ENCODE measurements at regions not wholly inside any gene's neighbourhood (a gene's known extent, or its start where the extent isn't known, plus 50 kb on each side); places are given as distances from the start of the nearest gene placed in this dataset.

GRCh38 chr9:94016744-94017143, 61.6 kb upstream of the BARX1 start:
- H3K4me3 ChIP-seq (replicated peaks in 1 of 3; ENCODE audit: insufficient read depth in 1 of 3, low read depth in 1 of 3, low read length in 3 of 3) = no peak overlapping the region
- no peak overlapping the region for H2AFZ ChIP-seq (ENCODE audit: low read depth, low read length)
- H3K4me2 ChIP-seq (ENCODE audit: insufficient read depth, low read length) = no peak overlapping the region
- no peaks in the 10 kb centered on the region for H3K9me1 ChIP-seq (replicated peaks; ENCODE audit: control insufficient read depth, extremely low read depth, insufficient read depth, low read length)
- H3K9me3 ChIP-seq (replicated peaks; ENCODE audit: control insufficient read depth, insufficient read depth, low read length) = no peaks in the 10 kb centered on the region
- FAIRE-seq (no peak), DNase-seq (ENCODE audit: low read depth, low spot score) (no peak)
- POLR2A ChIA-PET = no interaction called here
- CTCF ChIA-PET = interaction anchor here (5.1 to 8.9 kb wide), 2 partner anchors 14 to 197 kb away, joined by 61 to 493 read pairs; no protein-coding TSS in a partner anchor
- no peaks in the 10 kb centered on the region for H4K20me1 ChIP-seq (replicated peaks; ENCODE audit: control insufficient read depth, extremely low read depth, insufficient read depth, low read length)
- H3K4me1 ChIP-seq (ENCODE audit: control insufficient read depth, extremely low read depth, insufficient read depth, low read length) = peaks cover 3% of the 10 kb centered on the region
- H3K27ac ChIP-seq (ENCODE audit: insufficient read depth, low read depth, low read length) = no peak overlapping the region
- intact Hi-C loops (cut with micrococcal nuclease) = loop anchor here (10.0 kb wide), 1 partner anchor 588 kb away; no protein-coding TSS in a partner anchor
- no peak overlapping the region for H3K9ac ChIP-seq (replicated peaks; ENCODE audit: extremely low read depth, insufficient read depth, low read length)
- H3K27me3 ChIP-seq (ENCODE audit: control insufficient read depth in 2 of 2, insufficient read depth in 2 of 2, low read length in 2 of 2) = peaks cover 0 to 5% of the 10 kb centered on the region in 2 experiments
- BruUV-seq (replicated peaks) = no TSS peak
- TF ChIP-seq EZH2 (IDR thresholded peaks at IDR 0.05; ENCODE audit: borderline replicate concordance, low read depth, low read length, severe bottlenecking) (no peak), CTCF (IDR thresholded peaks at IDR 0.05; ENCODE audit: extremely low read depth in 1 of 2, insufficient read depth in 1 of 2, low read depth in 1 of 2, low read length in 2 of 2) (no peak), GATA2 (IDR thresholded peaks at IDR 0.05; ENCODE audit: insufficient read depth, insufficient read length, low read depth, low read length) (no peak), MYC (IDR thresholded peaks at IDR 0.05; ENCODE audit: low read depth, low read length) (no peak), MAX (IDR thresholded peaks at IDR 0.05; ENCODE audit: insufficient read depth, insufficient read length) (no peak), POLR2A (IDR thresholded peaks at IDR 0.05; ENCODE audit: low read depth, low read length) (no peak), POLR2AphosphoS5 (IDR thresholded peaks at IDR 0.05; ENCODE audit: insufficient read depth, low read depth, low read length) (no peak), FOS (IDR thresholded peaks at IDR 0.05; ENCODE audit: borderline replicate concordance, insufficient read depth, low read length) (no peak), JUN (IDR thresholded peaks at IDR 0.05; ENCODE audit: borderline replicate concordance, insufficient read depth, insufficient read length, low read depth) (no peak)
- dilution Hi-C loops (cut with MboI; ENCODE audit: extremely low pct_ligation_motif_present, low sequenced_read_pairs) = no loop called here
- H3K36me3 ChIP-seq (ENCODE audit: control insufficient read depth in 2 of 2, extremely low read depth in 1 of 2, insufficient read depth in 2 of 2, low read length in 2 of 2) = no peaks in the 10 kb centered on the region
- H3K79me2 ChIP-seq (ENCODE audit: control insufficient read depth, insufficient read depth, low read length) = no peaks in the 10 kb centered on the region
